Jurkat, Clone E6-1 (cell line): ENCODE measurements at regions not wholly inside any gene's neighbourhood (a gene's known extent, or its start where the extent isn't known, plus 50 kb on each side); places are given as distances from the start of the nearest gene placed in this dataset.

Source experiments
- DNase-seq: peaks from one replicate; pipeline ENCODE4 v3.0.0-alpha.2; 2011; ENCODE audit warnings: low read depth, low spot score
- H3K4me3 ChIP-seq: 2 replicates; pipeline ENCODE4 v1.5.1; 2011; ENCODE audit warnings: mild to moderate bottlenecking, low read length, control low read depth, moderate library complexity

GRCh38 chr11:15519911-15520310 lies 405.2 kb downstream of the INSC start:
- no peak overlapping the region for H3K4me3 ChIP-seq
- no peak for DNase-seq

- H3K4me3 ChIP-seq, result no peak overlapping the region
- no peak for DNase-seq
These were observed 408.8 kb downstream of the INSC start for GRCh38 chr11:15523543-15523942.

- DNase-seq, result no peak
- H3K4me3 ChIP-seq, result no peak overlapping the region
These were observed 410.9 kb downstream of the INSC start for GRCh38 chr11:15525582-15525981.

DNA sequence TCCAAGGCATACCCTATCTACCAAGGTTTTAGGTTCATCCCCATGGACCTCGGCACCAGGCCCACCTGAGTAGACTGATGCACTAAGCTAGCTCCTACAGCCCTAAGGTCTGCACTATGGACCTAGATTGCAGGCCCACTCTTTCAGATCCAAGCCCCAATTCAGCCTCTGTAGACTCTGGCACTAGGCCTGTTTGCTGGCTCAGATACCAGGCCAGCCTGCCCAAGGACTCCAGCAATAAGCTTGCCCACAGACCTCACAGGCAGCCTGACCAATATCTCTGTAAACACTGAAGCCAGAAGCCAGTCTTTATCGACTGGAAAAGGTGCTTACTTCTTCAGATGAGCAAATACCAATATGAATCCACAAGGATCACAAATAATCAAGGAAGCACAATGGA lies 411.3 kb downstream of the INSC start:
- no peak for DNase-seq
- no peak overlapping the region for H3K4me3 ChIP-seq

GRCh38 chr11:15526859-15527450 lies 412.2 kb downstream of the INSC start:
- no peak overlapping the region for H3K4me3 ChIP-seq
- DNase-seq, result no peak

GRCh38 chr11:15532432-15532831 lies 417.7 kb downstream of the INSC start:
- H3K4me3 ChIP-seq, result no peak overlapping the region
- DNase-seq, result no peak

DNA sequence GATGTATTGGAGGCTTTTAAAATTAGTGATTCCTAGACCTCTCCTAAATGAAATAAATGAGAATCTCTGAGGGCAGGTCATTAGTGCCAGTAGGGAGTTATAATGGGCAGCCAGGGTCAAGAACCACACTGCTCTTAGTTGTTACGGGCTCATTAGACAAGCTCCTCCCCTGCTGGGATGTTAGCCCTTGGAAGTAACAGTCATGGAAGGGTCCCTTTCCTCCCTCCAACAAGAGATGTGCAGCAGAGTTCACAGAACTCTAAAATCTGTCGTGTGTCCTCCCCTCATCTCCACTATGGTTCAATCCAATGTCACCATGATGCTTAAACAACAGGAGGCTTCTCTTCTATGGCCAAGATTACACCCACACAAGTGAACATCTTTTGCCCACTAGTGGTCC lies 419.5 kb downstream of the INSC start:
- no peak for DNase-seq
- H3K4me3 ChIP-seq, result no peak overlapping the region

GRCh38 chr11:15535414-15535813 lies 420.7 kb downstream of the INSC start:
- DNase-seq, result no peak
- no peak overlapping the region for H3K4me3 ChIP-seq

DNA sequence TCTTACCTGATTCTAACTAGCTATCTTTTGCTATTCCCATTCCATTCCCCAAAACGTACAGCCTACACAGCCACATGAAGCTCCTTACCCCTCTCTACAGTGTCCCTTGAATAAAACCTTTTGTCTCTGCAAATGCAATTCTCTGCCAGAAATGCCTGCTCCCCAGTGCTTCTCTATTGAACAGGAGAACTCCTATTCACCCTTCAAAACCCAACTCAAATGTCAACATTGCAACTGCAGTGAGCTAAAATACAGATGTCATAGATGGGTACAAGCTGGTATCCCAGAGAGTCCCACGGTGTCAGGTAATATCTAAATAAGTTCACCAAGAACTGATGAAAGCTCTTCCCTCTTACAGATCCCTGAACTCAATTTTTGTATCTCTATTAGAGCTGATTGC lies 421.7 kb downstream of the INSC start:
- no peak overlapping the region for H3K4me3 ChIP-seq
- DNase-seq, result no peak

DNA sequence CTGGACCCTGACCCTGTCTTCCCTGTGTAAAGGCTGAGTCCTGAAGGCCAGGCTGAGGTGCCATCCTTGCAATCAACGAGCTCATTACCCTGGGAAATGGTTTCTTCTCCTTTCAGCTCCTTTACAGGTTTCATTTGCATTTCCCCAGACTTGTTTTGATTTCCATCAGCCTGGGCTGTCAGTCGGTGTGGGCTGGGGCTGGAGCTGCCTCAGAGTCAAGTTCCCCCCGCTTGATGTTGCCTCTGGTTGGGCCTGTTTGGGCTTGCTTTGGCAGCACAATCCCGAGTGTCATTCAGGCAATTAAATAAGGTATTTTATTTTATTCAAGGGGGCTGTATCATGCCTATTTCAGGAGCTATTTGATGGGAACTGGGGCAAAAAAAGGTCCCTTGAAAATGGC lies 424.9 kb downstream of the INSC start:
- DNase-seq, result no peak
- H3K4me3 ChIP-seq, result no peak overlapping the region

DNA sequence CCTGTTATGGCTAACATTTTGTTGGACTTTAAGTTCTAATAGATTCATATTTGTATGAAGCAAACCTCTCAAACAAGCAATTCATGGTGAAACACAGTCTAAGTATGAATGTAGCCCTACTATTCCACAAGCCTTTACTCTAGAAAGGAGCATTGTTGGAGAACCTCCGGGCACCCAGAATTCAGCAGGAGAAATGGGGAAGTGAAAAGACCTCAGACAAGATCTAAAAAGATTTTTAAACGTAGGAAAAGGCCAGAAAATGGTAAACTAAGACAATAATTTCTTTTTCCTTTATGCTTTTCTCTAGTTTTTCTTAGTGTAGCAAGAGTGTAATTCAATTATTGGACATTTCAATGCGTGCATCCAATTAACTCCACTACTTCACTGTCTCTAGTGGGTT lies 426.4 kb downstream of the INSC start:
- no peak overlapping the region for H3K4me3 ChIP-seq
- no peak for DNase-seq

DNA sequence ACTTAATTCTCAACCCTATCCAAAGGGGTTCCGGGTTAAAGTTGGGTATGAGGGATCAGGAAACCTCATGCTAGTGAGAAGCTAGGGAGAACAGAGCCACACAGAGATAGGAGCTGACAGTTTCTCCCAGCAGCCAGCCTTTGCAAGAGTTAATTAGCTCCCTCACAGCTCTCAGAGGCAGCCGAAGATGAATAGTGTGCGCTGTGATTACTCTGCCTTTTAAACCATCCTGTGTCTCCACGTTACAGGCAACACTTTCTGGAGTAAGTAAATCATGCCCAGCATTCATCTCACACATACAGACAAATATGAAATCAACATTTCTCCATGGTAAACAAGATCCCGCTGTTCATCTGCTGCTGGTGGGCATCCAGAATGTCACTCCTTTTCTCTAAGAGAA lies 429.6 kb downstream of the INSC start:
- no peak overlapping the region for H3K4me3 ChIP-seq
- no peak for DNase-seq

DNA sequence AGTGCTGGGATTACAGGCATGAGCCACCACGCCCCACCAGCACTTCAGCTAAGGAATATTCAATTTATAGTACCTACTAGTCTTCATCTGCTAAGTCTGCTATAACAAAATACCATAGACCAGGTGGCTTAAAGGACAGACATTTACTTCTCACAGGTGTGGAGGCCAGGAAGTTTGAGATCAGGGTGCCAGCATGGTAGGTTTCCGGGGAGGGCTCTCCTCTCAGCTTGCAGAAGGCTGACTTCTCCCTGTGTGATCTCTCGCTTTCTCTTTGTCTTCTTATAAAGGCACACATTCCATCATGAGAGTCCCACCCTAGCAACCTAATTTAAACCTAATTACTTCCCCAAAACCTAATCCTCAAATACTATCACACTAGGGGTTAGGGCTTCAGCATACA lies 433.0 kb downstream of the INSC start:
- DNase-seq, result no peak
- no peak overlapping the region for H3K4me3 ChIP-seq

- DNase-seq, result no peak
- H3K4me3 ChIP-seq, result no peak overlapping the region
These were observed 437.5 kb downstream of the INSC start for GRCh38 chr11:15551901-15552851.

DNA sequence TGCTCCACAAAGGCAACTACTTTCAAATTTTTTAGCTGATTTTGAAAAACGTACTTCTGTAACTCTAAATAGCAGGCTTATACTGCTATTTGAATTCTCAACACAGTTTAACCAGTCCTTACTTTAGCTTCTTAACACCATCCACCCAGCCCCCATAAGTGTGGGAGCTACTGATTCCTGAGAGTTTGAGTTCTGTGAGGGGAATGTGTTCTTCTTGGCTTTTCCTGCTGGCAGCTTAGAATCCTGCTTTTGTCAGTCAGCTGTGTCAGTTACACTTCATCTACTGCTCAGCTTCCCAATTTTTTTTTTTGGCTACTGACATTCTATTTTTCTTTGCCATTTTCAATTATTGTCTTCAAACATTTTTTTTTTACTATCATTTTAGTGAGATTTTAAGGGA lies 440.4 kb downstream of the INSC start:
- no peak overlapping the region for H3K4me3 ChIP-seq
- DNase-seq, result no peak

DNA sequence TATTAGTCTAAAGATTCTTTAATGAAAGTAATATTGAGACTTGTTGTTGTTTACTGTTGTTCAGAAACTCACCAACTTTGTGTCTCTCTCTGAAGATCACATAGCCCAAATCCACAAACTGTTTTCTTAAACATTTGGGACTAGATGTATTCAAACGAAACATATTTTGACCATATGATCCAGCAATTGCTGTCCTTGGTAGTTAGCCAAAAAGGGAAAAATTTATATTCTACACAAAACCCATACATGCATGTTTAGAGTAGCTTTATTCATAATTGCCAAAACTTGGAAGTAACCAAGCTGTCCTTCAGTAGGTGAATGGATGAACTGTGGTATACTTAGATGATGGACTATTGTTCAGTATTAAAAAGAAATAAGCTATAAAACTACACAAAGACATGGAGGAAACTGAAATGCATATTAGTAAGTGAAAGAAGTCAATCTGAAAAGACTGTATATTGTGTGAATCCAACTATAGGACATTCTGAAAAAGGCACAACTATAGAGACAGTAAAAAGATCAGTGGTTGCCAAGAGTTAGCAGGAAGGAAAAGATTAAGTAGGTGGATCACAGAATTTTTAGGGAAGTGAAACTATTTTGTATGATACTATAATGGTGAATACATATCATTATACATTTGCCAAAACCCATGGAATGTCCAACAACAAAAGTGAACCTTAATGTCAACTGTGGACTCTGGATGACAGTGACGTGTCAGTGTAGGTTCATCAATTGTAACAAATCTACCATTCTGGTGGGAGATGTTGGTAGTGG lies 442.9 kb downstream of the INSC start:
- H3K4me3 ChIP-seq, result no peak overlapping the region
- DNase-seq, result no peak

GRCh38 chr11:15558513-15559181 lies 443.9 kb downstream of the INSC start:
- H3K4me3 ChIP-seq, result no peak overlapping the region

DNA sequence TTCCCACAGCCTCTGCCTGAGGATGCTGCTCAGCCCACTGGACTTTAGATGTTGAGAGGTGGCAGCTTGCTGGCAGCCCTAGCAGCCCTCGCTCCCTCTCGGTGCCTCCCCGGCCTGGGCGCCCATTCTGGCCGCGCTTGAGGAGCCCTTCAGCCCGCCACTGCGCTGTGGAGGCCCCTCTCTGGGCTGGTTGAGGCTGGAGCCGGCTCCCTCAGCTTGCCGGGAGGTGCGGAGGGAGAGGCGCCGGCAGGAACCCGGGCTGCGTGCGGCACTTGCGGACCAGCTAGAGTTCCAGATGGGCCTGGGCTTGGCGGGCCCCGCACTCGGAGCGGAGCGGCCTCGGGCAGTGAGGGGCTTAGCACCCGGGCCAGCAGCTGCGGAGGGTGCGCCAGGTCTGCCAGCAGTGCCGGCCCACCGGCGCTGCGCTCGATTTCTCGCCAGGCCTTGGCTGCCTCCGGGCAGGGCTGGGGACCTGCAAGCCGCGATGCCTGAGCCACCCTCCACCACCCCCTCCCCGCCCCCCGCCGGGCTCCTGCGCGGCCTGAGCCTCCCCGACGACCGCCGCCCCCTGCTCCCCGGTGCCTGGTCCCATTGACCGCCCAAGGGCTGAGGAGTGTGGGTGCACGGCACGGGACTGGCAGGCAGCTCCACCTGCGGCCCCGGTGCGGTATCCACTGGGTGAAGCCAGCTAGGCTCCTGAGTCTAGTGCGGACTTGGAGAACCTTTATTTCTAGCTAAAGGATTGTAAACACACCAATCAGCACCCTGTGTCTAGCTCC lies 446.2 kb downstream of the INSC start:
- H3K4me3 ChIP-seq, result no peak overlapping the region
- DNase-seq, result no peak

More at GRCh38 chr11:15558513-15559181, 443.9 kb downstream of the INSC start:
- DNase-seq, result no peak

GRCh38 chr11:15562230-15562629 lies 447.5 kb downstream of the INSC start:
- DNase-seq, result no peak
- no peak overlapping the region for H3K4me3 ChIP-seq
